HL-60 (cell line): ENCODE measurements at regions not wholly inside any gene's neighbourhood (a gene's known extent, or its start where the extent isn't known, plus 50 kb on each side); places are given as distances from the start of the nearest gene placed in this dataset.

ENCODE experiments used
- DNase-seq, 2 experiments: peaks; one replicate each; pipeline ENCODE4 v3.0.0-alpha.2; 2010 to 2020; ENCODE audit warnings: low read depth in 1 of 2, low spot score in 1 of 2
- H3K27ac ChIP-seq: fragments of 250-450 bp; sonication (Bioruptor Pico); replicated peaks from 2 replicates; pipeline ENCODE4 v1.5.1; 2020; ENCODE audit warnings: mild to moderate bottlenecking, moderate library complexity
- H3K27me3 ChIP-seq: fragments of 250-450 bp; sonication (Bioruptor Pico); 2 replicates; pipeline ENCODE4 v1.5.1; 2021; ENCODE audit warnings: mild to moderate bottlenecking, moderate library complexity; ENCODE audit not compliant: insufficient read depth, poor library complexity, severe bottlenecking
- H3K4me3 ChIP-seq: replicated peaks from 2 replicates; pipeline ENCODE4 v1.5.1; 2011; ENCODE audit warnings: mild to moderate bottlenecking, control low read depth, low read length; ENCODE audit not compliant: insufficient read depth
- CTCF ChIP-seq: IDR thresholded peaks from one replicate; pipeline ENCODE4 v1.5.1; 2011; ENCODE audit warnings: low read length, control low read depth, inconsistent platforms; ENCODE audit not compliant: insufficient read depth
- GABPA ChIP-seq: IDR thresholded peaks from 2 replicates; pipeline ENCODE4 v1.6.1; 2012; ENCODE audit warnings: low read depth
- POLR2AphosphoS5 ChIP-seq: IDR thresholded peaks from 2 replicates; pipeline ENCODE4 v1.6.1; 2012; ENCODE audit warnings: low read depth
- REST ChIP-seq: IDR thresholded peaks from 2 replicates; pipeline ENCODE4 v1.6.1; 2012; ENCODE audit warnings: low read depth; ENCODE audit not compliant: insufficient replicate concordance
- SPI1 ChIP-seq: IDR thresholded peaks from 2 replicates; pipeline ENCODE4 v1.6.1; 2012; ENCODE audit warnings: low read depth, mild to moderate bottlenecking, borderline replicate concordance

DNA sequence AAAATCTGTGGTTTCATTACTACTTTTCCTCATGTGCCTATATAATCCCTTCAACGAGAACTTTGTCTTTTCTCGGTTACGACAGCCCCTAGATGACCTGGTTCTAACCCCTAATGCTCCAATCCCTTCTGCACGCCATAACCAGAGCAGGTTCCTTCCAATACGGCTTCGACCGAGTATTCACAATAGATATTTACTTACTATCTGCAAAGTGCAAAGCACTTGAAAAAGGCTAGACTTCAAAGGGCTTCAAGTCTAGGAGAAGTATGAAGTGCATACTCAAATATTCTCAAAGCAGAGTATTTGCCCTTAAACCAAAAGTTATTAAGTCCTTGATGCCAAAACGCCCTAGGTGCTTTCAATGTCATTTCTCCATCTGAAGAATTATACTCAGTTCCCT is 63.4 kb upstream of the NHSL1 start:
- no peak for TF ChIP-seq REST
- TF ChIP-seq CTCF = no peak
- TF ChIP-seq GABPA = no peak
- no peak for TF ChIP-seq SPI1
- TF ChIP-seq POLR2AphosphoS5 = no peak
- Histone ChIP-seq H3K4me3 (no peak overlapping the region), H3K27me3 (peaks cover 3% of the 10 kb centered on the region), H3K27ac (no peak overlapping the region)
- DNase-seq = no peak

DNA sequence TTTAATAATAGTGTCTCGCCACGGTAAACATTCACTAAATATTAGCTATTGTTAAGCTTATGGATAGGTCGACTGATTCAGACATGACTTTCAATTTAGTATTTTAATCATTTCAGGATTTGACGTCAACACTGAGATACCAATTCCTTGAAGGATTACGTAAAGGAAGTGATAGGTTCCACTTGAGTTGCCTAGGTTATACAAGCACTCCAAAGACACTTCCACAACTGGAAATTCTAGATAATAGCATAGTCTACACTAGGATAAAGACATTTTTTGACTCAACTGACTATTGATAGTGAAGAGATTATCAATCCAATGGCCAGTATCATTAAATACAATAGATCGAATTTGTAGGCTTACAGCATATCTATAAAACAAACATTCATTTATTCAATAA is 63.9 kb upstream of the NHSL1 start:
- TF ChIP-seq SPI1 (no peak), POLR2AphosphoS5 (no peak)
- H3K27me3 ChIP-seq = peaks cover 3% of the 10 kb centered on the region
- no peak for DNase-seq
- H3K27ac ChIP-seq = no peak overlapping the region
- no peak overlapping the region for H3K4me3 ChIP-seq

DNA sequence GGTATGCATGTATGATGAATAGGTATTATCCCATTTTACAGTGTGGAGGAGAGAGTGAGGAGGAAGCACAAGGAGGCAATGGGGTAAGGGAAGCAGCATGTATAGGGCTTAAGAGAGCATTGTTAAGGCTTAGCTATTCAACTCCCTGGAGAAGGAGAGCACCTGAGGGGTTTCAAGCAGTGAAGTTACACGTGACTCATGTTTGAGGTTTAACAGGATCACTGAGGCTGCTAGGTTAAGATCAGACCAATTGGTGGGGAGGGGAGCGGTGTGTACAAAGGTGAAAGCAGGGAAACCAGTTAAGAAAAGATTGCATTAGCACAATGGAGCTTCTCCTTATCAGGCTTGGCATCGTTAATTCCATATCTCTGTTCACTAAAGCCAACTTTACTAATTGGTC is 64.4 kb upstream of the NHSL1 start:
- no peak overlapping the region for H3K4me3 ChIP-seq
- peaks cover 3% of the 10 kb centered on the region for H3K27me3 ChIP-seq
- TF ChIP-seq SPI1 = no peak
- no peak for TF ChIP-seq POLR2AphosphoS5
- TF ChIP-seq CTCF = no peak
- TF ChIP-seq GABPA = no peak
- TF ChIP-seq REST = no peak
- DNase-seq = no peak
- no peak overlapping the region for H3K27ac ChIP-seq

DNA sequence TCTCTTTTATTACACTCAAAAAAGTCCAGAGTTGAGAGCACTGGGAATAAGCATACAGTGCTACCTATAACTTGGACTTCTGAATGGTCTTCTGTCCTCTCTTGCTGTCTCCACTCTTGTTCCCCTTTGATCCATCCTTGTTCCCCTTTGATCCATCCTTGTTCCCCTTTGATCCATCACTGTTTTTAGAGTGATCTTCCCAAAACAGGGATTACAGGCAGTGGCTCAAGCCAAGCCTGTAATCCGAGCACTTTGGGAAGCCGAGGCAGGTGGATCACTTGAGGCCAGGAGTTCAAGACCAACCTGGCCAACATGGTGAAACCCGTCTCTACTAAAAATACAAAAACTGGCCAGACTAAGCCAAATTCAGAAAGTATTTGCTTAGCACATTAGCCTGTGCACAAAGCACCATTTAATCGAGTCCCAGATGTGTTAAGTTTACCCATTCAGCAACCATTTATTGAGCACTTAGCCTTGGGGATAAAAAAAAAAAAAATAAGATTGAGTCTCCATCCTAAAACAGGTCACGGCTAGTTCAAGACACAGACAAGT is 65.0 kb upstream of the NHSL1 start:
- TF ChIP-seq SPI1 (no peak), POLR2AphosphoS5 (no peak)

GRCh38 chr6:138567052-138567451 is 67.8 kb upstream of the NHSL1 start:
- DNase-seq = no peak
- H3K27me3 ChIP-seq = peaks cover 12% of the 10 kb centered on the region
- no peak overlapping the region for H3K27ac ChIP-seq
- no peak for TF ChIP-seq CTCF
- no peak for TF ChIP-seq SPI1
- no peak for TF ChIP-seq GABPA
- no peak overlapping the region for H3K4me3 ChIP-seq

More for the DNA sequence above, 65.0 kb upstream of the NHSL1 start:
- H3K27ac ChIP-seq = no peak overlapping the region
- H3K4me3 ChIP-seq = no peak overlapping the region
- peaks cover 3% of the 10 kb centered on the region for H3K27me3 ChIP-seq
- no peak for DNase-seq
